NCI-H1436 (cell line): ENCODE measurements at regions not wholly inside any gene's neighbourhood (a gene's known extent, or its start where the extent isn't known, plus 50 kb on each side); places are given as distances from the start of the nearest gene placed in this dataset.
A peak's percentile ranks its signal among the peaks of the same experiment; 100 is the strongest.
"Not testable (repeated sequence)": the region's sequence is repeated elsewhere in the genome, so short reads cannot be mapped to it uniquely, and the experiment has no call there.

Experiments
- DNase-seq: peaks from one replicate; lab custom pipeline; 2025; lab: John Stamatoyannopoulos, UW

DNA sequence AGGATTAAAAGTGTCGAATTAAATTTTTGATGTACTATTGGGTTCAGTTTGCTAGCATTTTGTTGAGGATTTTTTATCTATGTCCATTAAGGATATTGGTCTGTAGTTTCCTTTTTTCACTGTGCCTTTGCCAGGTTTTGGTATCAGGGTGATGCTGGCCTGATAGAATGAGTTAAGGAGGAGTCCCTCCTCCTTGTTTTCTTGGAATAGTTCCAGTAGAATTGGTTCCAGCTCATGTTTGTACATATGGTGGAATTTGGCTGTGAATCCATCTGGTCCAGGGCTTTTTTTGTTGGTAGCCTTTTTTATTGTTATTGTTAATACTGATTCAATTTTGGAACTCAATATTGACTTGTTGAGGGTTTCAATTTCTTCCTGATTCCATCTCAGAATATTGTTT is 141.8 kb downstream of the SIM1 start:
- no peak for DNase-seq

DNA sequence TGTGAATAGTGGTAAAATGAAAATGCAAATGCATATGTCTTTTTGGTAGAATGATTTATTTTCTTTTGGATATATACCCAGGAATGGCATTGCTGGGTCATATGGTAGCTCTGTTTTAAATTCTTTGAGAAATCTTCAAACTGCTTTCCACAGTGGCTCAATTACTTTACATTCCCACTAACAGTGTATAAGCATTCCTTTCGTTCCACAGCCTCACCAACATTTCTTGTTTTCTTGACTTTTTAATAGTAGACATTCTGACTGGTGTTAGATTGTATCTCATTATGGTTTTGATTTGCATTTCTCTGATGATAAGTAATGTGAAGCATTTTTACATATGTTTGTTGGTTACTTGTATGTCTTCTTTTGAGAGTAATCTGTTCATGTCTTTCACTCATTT is 144.0 kb downstream of the SIM1 start:
- DNase-seq = no peak

DNA sequence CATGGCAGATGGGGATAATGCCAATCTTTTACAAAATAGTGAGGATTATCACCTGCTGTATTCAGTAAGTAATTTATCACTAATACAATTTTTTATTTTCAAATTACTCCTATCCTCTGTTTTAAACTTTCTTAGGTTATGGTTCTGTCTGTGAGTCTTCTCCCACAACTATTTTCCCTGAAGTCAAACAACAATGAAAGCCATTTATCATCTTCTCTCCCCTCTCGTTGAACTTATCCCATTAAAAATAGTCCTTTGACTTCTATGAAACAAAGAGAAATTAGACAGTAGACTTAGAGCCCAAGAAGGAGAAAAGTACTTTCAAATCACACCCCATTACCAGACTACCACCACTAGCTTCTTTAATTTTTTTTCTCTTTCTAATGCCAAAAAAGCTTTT is 147.7 kb downstream of the SIM1 start:
- no peak for DNase-seq

DNA sequence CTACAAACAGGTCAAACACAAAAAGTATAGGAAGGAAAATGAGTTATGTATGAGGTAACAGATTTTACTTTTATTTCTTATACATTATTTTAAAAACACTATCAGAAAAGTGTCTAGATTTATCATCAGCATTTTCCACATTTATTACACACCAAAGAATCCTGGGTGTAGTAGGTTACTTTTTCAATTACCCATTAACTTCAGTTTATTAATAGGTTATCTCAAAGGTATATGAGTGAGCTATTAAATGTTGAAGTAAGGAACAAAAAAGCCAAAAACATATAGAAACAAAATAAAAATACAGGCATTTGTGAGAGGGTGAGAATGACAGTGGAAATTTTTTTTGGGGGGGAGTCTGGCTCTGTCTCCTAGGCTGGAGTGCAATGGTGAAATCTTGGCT is 150.5 kb downstream of the SIM1 start:
- DNase-seq = no peak

DNA sequence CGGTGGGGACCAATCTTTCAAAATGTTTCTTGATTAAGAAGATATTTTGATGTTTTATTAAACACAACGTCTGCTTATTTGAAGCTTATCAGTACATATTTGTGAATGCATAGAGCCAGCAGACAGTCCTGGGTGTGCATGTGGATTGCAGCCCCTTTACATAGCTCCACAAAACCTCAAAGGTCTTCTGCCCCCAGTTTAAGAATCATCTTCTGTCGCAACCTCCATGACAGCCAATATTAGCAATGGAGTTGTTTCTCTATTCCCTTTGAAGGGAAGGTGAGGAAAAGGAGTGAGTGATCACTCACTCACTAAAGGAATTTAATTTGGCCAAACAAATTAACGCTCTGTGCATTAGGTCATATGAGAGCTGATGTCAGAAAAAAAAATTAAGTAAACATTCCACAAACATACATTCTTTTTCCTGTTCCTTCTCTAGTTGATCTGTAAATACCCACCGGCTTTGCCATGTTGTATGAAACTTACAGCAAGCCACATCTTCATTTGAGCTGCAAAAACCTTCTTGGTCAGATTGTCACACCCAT is 152.9 kb downstream of the SIM1 start:
- no peak for DNase-seq

DNA sequence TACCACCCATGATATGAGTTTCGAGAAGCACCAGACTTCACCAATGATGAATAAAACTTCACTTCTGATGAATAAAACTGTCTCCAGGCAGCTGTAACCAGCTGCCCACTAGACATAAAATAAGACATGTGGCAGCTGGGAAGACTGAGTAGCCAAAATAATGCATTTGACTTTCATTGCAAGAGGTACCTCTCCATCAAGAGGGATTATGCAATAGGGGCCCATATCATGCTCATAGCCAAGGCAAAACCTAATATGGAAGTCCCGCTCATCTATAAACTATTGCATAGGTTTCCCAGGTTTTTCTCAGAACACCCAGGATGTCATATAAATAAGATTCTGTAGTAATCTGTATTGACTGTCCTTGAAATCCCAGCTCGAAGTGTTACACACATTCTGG is 155.5 kb downstream of the SIM1 start:
- no peak for DNase-seq

DNA sequence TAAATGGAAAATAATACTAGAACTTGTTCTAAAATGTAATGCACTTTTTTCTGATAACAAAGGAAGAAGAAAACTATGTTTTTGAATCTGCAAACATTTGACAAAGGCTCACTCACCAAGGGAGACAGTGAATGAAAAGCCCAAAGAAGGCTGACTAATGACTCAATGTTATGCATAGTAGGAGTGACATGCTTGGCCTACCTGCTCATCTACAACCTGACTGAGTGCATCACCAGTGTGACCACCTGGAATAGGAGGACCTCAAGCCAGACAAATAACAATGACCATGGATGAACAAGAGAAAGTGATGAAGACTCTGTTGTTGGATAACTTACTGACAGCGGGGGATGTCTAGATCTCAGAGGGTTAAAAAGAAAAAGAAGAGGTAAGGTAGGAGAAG is 157.2 kb downstream of the SIM1 start:
- DNase-seq = no peak

DNA sequence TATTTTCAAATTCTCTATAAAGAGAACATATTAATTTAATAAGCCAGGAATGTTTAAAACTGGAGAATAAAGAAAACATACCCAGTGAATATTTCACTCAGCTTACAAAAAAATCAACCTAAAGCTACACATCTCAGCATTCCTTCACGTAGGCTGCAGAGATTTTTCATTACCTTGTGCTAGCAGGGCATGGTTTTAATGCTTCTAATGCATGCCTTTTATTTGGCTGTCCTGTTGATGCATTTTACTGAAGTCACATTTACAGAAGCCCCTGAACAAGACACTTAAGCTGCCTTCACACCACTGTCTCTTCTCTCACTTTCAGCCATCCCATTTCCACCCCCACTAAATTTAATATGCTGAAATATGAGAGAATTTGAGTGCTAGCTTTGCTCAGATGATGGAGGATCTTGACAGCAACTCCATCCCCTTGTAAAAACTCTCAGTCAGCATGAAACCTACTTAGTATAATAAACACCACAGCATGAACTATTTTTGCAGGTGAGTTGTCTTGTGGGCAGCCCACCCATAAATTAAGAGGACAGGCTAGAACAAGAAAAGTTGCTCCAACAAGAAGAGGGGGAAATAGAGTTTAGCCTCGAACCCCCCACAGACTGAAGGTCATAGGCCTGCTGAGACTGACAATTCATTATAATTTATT is 159.4 kb downstream of the SIM1 start:
- DNase-seq = no peak

DNA sequence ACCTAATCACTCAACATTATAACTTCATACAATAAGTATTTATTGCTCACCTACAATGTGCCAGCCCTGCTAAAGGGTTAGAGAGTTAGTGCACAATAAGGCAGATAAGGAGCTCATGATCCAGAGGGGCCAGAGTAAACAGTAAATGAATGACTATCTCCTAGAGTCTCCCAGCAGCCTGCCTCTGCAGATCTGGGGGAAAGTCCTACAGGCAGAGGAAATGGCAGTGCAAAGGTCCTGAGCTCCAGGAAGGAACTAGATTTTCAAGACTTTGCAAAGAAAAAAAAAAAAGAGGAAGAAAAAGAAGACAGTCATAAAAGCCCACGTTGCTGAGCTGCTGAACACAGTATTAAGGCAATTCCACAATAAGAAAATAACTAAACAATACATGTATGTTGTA is 160.1 kb downstream of the SIM1 start:
- no peak for DNase-seq

DNA sequence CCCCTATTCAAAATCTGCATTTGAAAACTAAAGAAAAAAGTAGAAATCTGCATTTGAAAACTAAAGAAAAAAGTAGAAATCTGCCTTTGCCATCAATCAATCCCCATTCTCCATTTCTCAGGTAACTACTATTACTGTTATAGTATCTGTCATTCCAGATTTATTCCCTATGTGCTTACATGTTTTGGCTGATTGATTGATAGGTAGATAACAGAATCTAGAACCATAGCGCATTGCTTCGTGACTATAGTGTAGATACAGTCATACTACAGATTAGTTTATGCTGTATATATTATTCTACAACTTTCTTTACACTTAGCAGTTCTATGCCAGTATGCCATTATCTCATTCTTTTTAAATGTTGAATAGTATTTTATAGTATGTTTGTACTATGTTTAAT is 163.0 kb downstream of the SIM1 start:
- no peak for DNase-seq

DNA sequence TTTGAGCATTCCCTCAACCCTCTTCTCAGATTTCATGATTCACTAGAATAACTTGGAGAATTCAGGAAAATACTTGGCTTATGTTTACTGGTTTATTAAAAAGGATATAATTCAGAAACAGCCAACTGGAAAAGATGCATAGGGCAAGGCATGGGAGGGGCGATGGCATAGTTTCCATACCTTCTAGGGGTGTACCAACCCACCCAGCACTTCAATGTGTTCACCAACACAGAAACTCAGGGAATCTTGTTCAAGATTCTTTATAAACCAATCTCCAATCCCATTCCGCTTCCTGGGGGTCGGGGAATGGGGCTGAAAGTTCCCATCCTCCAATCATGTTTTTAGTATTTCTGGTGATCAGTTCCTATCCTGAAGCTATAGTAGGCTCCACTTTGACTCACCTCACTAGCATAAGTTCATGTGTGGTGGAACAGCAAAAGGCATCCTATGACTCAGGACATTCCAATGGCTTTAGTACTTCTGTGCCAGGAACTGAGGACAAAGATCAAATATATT is 164.4 kb downstream of the SIM1 start:
- DNase-seq = no peak

DNA sequence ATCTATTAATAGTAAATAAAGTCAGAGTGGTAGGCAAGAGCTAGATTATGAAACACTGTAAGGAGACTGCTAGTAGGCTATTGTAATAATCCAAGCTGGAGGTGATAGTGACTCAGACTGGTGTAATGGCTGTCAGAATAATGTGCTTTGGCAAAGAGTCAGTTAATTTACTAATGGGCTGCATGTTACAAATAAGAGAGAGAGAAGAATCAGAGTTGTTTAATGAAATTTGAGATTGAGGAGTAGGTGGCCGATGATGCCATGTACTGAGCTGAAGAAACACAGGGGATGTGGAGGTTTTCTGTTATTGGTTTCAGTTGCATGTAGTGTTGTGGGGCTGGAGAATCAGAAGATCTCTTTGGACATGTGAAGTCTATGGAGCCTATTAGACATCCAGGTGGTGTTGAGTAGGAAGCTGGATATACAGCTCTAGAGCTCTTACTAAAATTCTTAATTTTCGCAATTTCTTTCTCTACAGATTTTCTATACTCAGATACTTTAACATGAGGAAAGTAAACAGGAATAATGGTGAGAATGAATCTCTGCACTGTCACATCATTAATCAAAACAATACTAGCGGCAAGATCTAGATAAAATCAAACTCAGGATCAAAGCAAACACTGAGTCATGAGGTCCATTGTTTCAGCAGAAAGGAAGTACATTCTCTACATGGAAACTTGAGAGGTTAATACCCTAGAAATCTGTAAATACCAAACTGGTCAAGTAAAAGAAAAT is 167.7 kb downstream of the SIM1 start:
- peak; percentile 26 for DNase-seq

DNA sequence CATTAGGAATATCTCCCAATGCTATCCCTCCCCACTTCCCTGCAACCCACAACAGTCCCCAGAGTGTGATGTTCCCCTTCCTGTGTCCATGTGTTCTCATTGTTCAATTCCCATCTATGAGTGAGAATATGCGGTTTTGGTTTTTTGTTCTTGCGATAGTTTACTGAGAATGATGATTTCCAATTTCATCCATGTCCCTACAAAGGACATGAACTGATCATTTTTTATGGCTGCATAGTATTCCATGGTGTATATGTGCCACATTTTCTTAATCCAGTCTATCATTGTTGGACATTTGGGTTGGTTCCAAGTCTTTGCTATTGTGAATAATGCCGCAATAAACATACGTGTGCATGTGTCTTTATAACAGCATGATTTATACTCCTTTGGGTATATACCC is 169.5 kb downstream of the SIM1 start:
- not testable (repeated sequence) for DNase-seq

DNA sequence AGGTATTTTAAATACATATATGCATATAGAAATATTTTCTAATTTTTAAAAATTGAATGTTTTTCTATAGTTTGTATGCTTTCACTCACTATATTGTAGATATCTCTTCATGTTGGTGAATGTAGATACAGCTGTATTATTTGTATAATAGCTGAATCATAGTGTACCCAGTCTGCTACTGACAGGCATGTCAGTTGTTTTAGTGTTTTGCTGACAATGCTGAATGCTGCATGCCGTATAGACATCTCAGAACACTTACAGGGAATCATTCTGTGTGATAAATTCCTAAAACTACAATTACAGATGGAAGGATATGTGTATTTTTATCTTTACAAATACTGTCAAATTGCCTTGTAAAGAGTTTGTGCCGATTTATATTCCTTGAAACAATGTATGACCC is 175.4 kb downstream of the SIM1 start:
- no peak for DNase-seq

DNA sequence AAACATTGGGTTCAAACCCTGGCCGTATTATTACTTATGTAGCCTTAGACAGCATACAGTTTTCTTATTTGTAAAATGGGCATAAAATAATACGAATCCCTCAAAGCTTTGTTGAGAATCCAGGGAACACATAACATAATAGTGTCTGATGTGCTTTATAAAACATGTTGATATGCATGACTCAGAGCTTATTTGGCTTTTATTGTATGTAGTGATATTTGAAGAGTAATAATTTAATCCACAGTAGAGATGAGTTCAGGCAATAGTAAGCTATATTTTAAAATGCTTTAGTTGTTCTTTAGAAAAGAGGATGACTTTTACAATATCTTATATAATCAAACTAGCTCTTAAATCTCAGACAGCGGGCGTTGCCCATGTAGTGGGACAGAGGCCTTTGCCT is 176.4 kb downstream of the SIM1 start:
- DNase-seq = no peak

DNA sequence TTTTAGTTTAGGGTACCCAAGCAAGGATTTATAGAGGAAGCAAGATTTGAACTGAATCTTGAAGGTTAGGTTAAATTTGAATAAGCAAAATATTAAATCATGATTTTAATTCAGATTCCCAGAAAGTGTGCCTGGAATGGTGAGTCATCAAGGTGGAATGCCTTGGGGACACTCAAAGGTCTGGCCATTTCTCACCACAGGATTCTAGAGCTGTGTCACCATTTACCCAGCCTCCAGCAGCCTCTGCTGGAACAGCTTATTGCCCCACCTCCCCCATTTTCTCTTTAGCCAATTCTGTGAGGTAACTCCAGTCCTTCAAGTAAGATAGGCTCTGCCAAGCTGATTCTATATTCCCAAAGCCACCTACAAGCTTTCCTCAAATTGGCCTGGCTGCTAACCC is 181.4 kb downstream of the SIM1 start:
- DNase-seq = no peak

DNA sequence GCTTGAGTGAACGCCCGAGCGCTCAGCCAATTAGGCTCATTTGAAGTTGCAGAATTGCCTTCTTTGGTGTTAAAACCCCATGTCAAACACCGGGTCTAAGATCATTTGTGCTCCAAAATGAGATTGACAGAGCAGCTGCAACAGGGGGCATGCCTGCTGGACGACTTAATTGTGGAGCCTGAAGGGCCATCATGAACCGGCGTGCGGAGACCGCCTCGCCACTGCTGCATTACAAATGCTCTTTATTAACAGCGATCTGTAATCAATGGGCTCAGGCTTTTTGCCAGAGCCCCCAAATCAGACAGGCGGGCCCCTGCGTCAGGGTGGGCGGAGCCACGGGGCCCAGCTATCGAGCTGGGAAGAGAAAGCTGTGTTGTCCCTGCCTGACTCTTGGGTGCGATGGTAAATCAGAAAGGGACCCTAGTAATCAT is 183.2 kb downstream of the SIM1 start:
- DNase-seq = peak; percentile 69

DNA sequence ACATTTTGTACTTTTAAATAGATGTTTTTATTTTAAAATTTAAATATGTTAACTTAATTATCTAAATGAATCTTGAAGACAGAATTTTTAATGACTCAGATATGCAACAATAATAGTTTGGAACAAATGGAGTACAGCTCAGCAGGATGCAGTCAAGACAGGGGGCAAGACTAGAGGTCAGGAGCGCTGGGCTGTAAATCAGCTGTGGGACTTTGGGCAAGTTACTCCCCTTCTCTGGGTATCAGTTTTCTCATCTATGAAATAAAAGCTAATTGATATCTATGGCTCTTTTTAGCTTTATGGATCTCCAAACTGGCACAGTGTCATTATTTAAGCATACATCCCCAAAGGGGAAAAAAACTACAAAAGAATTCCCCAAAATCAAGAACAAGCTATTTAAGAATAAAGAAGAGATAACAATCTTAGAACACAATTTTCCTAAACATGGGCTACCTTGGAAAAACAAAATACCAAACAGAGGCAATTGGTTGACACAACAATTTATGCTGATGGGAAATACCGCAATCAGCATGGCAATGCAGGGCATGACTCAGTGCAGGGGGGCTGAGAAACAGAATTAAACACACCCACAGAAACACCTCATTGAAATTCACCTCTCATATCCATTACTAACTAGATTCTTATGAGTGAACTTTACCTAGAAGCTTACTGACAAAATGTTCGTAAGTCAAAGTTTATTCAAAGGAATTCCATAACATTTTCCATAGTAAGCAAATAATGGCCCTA is 188.2 kb downstream of the SIM1 start:
- no peak for DNase-seq

DNA sequence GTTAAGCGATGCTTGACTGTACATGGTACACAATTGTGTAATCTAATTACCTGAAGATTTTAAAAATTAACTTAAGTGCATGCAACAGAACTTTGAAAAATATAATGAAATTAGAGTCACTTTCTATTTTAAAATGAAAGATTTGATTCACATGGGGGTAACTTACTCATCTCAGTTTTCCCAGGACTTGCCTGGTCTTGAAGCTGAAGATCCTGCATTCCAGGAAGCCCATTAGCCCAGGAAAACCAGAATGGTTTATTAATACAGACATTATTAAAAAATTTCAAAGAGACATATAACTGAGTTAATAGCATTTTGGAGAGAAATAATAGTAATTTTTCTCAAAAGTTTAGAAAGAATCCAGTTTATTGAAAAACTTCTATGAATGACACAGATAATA is 190.6 kb downstream of the SIM1 start:
- no peak for DNase-seq

DNA sequence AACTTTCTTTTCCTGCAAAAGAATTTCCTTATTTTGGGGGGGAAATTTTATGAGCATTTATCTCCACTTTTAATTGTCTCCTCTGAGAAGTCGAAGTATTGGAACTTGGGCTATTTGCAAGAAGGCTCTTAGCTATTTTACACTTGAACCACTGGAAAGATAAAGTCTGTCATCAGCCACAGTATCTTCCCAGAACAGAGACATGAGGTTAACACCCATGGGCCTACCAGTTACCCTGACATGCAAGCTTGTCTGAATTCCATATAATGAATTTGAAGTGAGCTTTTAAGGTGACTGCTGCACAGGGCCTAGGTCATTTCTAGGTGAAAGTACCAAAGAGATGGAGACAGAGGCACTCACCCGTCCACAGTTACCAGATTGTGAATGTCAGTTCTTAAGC is 193.1 kb downstream of the SIM1 start:
- no peak for DNase-seq

DNA sequence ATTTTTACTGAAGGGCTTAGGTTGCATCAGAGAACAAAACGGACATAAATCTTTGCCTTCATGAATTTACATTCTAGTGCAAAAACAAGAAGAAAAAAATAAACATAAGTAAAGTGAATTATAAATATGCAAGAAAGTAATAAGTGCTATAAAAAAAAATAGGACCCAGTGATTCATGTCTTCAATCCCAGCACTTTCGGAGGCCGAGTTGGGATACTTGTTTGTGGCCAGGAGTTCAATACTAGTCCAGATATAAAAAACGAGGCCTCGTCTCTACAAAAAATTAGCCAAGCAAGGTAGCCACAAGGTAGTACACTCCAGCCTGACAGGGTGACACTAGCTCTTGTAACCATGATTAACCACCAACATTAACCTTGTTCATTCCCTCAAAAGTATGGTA is 193.5 kb downstream of the SIM1 start:
- DNase-seq = no peak

DNA sequence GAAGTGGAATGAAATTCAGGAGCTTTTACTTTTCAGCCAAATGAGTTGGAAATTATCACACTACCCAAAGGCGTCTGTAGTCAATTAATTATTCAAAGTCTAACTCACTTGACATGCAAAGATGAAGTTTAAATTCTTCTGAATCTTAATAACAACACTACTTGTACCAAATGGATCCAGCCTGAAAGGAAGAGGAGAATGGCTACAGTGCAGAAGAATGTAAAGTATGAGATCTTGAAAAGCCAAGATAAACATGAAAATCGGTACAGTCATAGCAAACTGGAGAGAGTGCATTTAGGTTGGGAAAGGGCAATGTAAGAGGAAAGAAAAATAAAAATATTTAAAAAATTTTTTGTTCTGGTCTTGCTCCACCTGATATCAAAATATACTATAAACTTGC is 195.5 kb downstream of the SIM1 start:
- DNase-seq = no peak

DNA sequence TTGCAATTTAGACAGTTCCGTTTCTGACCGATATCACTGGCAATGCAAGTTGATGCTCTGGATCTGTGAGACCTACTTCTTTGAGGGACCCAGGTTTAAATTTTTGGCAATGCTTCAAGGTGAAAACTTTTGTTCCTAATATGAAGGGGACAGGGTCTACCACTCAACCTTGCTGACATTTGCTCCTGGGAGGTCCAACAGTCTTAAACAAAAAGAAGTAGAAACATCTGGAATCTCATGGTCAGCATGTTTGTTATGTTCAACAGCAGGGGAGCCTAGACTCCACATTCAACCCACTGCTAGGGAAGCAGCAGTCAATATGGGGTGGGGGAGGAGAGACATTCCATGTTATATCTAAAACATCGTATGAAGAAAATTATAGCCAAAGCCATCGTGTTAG is 196.4 kb downstream of the SIM1 start:
- DNase-seq = no peak
